H9 (cell line): ENCODE measurements at regions not wholly inside any gene's neighbourhood (a gene's known extent, or its start where the extent isn't known, plus 50 kb on each side); places are given as distances from the start of the nearest gene placed in this dataset.

Experiments
- DNase-seq: peaks from one replicate; pipeline ENCODE4 v3.0.0-alpha.2; 2017
- H2AFZ ChIP-seq: one replicate; pipeline ENCODE4 v1.6.1; 2013; ENCODE audit warnings: mild to moderate bottlenecking, low read length, control low read depth, moderate library complexity
- H2AK5ac ChIP-seq: 2 replicates; pipeline ENCODE4 v1.6.1; 2013; ENCODE audit warnings: low read length, control low read depth, mixed read lengths; ENCODE audit not compliant: insufficient read length
- H2BK120ac ChIP-seq: one replicate; pipeline ENCODE4 v1.6.1; 2013; ENCODE audit warnings: low read depth, mild to moderate bottlenecking, low read length, control low read depth, inconsistent platforms; ENCODE audit not compliant: poor library complexity, severe bottlenecking
- H2BK12ac ChIP-seq: 2 replicates; pipeline ENCODE4 v1.6.1; 2013; ENCODE audit warnings: low read length, control low read depth, mixed read lengths, low read depth; ENCODE audit not compliant: insufficient read length
- H2BK15ac ChIP-seq: 2 replicates; pipeline ENCODE4 v1.6.1; 2013; ENCODE audit warnings: low read depth, low read length, control low read depth
- H2BK20ac ChIP-seq: one replicate; pipeline ENCODE4 v1.6.1; 2013; ENCODE audit warnings: low read depth, mild to moderate bottlenecking, low read length, control low read depth, inconsistent platforms; ENCODE audit not compliant: poor library complexity, severe bottlenecking
- H2BK5ac ChIP-seq: 2 replicates; pipeline ENCODE4 v1.6.1; 2013; ENCODE audit warnings: low read length, control low read depth, mixed read lengths; ENCODE audit not compliant: insufficient read length
- H3K14ac ChIP-seq: 2 replicates; pipeline ENCODE4 v1.6.1; 2013; ENCODE audit warnings: low read length, control low read depth; ENCODE audit not compliant: insufficient read depth
- H3K18ac ChIP-seq: 2 replicates; pipeline ENCODE4 v1.6.1; 2013; ENCODE audit warnings: low read depth, mild to moderate bottlenecking, mixed read lengths, low read length, control low read depth; ENCODE audit not compliant: insufficient read length
- H3K23ac ChIP-seq: 2 replicates; pipeline ENCODE4 v1.6.1; 2013; ENCODE audit warnings: low read length, control low read depth, mixed read lengths, low read depth; ENCODE audit not compliant: insufficient read length
- H3K23me2 ChIP-seq: 2 replicates; pipeline ENCODE4 v1.6.1; 2013; ENCODE audit warnings: low read depth, mild to moderate bottlenecking, mixed read lengths, low read length, control low read depth; ENCODE audit not compliant: insufficient read length, poor library complexity, severe bottlenecking
- H3K27ac ChIP-seq: 2 replicates; pipeline ENCODE4 v1.5.1; 2013; ENCODE audit warnings: low read length, control low read depth, mixed read lengths, low read depth; ENCODE audit not compliant: insufficient read length
- H3K27me3 ChIP-seq: 2 replicates; pipeline ENCODE4 v1.6.1; 2013; ENCODE audit warnings: low read length, control low read depth, inconsistent platforms; ENCODE audit not compliant: insufficient read depth
- H3K4ac ChIP-seq: 2 replicates; pipeline ENCODE4 v1.6.1; 2013; ENCODE audit warnings: low read depth, mild to moderate bottlenecking, control low read depth, inconsistent platforms, low read length, moderate library complexity
- H3K4me1 ChIP-seq: 2 replicates; pipeline ENCODE4 v1.6.1; 2013; ENCODE audit warnings: low read length, control low read depth, inconsistent platforms; ENCODE audit not compliant: insufficient read depth
- H3K4me2 ChIP-seq: 2 replicates; pipeline ENCODE4 v1.6.1; 2013; ENCODE audit warnings: low read length, control low read depth, mixed read lengths; ENCODE audit not compliant: insufficient read length, insufficient read depth
- H3K56ac ChIP-seq: 2 replicates; pipeline ENCODE4 v1.6.1; 2013; ENCODE audit warnings: low read depth, mild to moderate bottlenecking, mixed read lengths, low read length, control low read depth; ENCODE audit not compliant: insufficient read length
- H3K79me1 ChIP-seq: 2 replicates; pipeline ENCODE4 v1.6.1; 2013; ENCODE audit warnings: low read depth, mild to moderate bottlenecking, moderate library complexity, low read length, control low read depth, inconsistent platforms; ENCODE audit not compliant: insufficient read depth, poor library complexity, severe bottlenecking
- H3K79me2 ChIP-seq: 2 replicates; pipeline ENCODE4 v1.6.1; 2013; ENCODE audit warnings: low read length, control low read depth, inconsistent platforms; ENCODE audit not compliant: insufficient read depth
- H3K9ac ChIP-seq: 2 replicates; pipeline ENCODE4 v1.6.1; 2013; ENCODE audit warnings: low read length, control low read depth, mixed read lengths; ENCODE audit not compliant: insufficient read length; ENCODE audit errors: extremely low read depth
- H3K9me3 ChIP-seq: one replicate; pipeline ENCODE4 v1.6.1; 2013; ENCODE audit warnings: low read depth, low read length, inconsistent platforms; ENCODE audit not compliant: control insufficient read depth
- H3T11ph ChIP-seq: one replicate; pipeline ENCODE4 v1.6.1; 2013; ENCODE audit warnings: mild to moderate bottlenecking, low read length, control low read depth, inconsistent platforms
- H4K20me1 ChIP-seq: one replicate; pipeline ENCODE4 v1.6.1; 2013; ENCODE audit not compliant: control insufficient read depth, insufficient read length, insufficient read depth
- H4K5ac ChIP-seq: 2 replicates; pipeline ENCODE4 v1.6.1; 2013; ENCODE audit warnings: low read depth, mild to moderate bottlenecking, mixed read lengths, low read length, control low read depth; ENCODE audit not compliant: insufficient read length
- H4K8ac ChIP-seq: replicated peaks from 2 replicates; pipeline ENCODE4 v1.6.1; 2013; ENCODE audit warnings: low read length, control low read depth, mixed read lengths, low read depth; ENCODE audit not compliant: insufficient read length
- H4K91ac ChIP-seq: 2 replicates; pipeline ENCODE4 v1.6.1; 2013; ENCODE audit warnings: low read depth, mild to moderate bottlenecking, moderate library complexity, mixed read lengths, low read length, control low read depth; ENCODE audit not compliant: insufficient read length
- H3K27ac Mint-ChIP-seq, 3 experiments: 2 replicates in 2 of 3; 3 replicates in 1 of 3; pipeline ENCODE4 v1.8.0; 2020 to 2021; ENCODE audit warnings: mixed read lengths in 3 of 3, mild to moderate bottlenecking in 1 of 3, moderate library complexity in 1 of 3
- H3K27me3 Mint-ChIP-seq: 2 replicates; pipeline ENCODE4 v1.8.0; 2021; ENCODE audit warnings: low read depth, mild to moderate bottlenecking, moderate library complexity, mixed read lengths
- H3K36me3 Mint-ChIP-seq, 3 experiments: 2 replicates in 2 of 3; 3 replicates in 1 of 3; pipeline ENCODE4 v1.8.0; 2020 to 2021; ENCODE audit warnings: low read depth in 3 of 3, mixed read lengths in 3 of 3; ENCODE audit not compliant: insufficient read depth in 1 of 3
- H3K4me1 Mint-ChIP-seq, 2 experiments: 2 replicates each; pipeline ENCODE4 v1.8.0; 2020; ENCODE audit warnings: mixed read lengths in 2 of 2
- H3K4me3 Mint-ChIP-seq, 2 experiments: 2 replicates in 1 of 2; 3 replicates in 1 of 2; pipeline ENCODE4 v1.8.0; 2020 to 2021; ENCODE audit warnings: mild to moderate bottlenecking in 2 of 2, mixed read lengths in 2 of 2, moderate library complexity in 1 of 2
- H3K9me3 Mint-ChIP-seq, 2 experiments: 2 replicates in 1 of 2; 3 replicates in 1 of 2; pipeline ENCODE4 v1.8.0; 2020; ENCODE audit warnings: mild to moderate bottlenecking in 2 of 2, mixed read lengths in 2 of 2, moderate library complexity in 1 of 2
- CTCF ChIP-seq: fragments of 200-600 bp; sonication (generic); conservative IDR thresholded peaks from 3 replicates; pipeline ENCODE4 v1.8.0; 2021; ENCODE audit warnings: antibody characterized with exemption, mild to moderate bottlenecking
- WGBS: extraction: QIAGEN DNeasy Blood & Tissue Kit; methylation state at CpG from one replicate; pipeline ENCODE4 v1.1.7; 2013; ENCODE audit warnings: missing lambda C conversion rate, low lambda C conversion rate, mixed read lengths; ENCODE audit not compliant: insufficient read length; ENCODE audit errors: extremely low coverage; 5-methylcytosine and 5-hydroxymethylcytosine counted together

GRCh38 chr10:35857860-35858259, 215.8 kb upstream of the FZD8 start:
- Mint-ChIP-seq H3K9me3 (peaks cover 6 to 9% of the 10 kb centered on the region in 2 experiments; a peak in 3 of 5 replicates), H3K27ac (no peak overlapping the region), H3K27me3 (no peaks in the 10 kb centered on the region), H3K4me3 (no peak overlapping the region; a peak in 1 of 5 replicates), H3K36me3 (peaks cover 1 to 10% (median 2%) of the 10 kb centered on the region in 3 experiments; a peak in 4 of 7 replicates), H3K4me1 (peaks cover 6 to 7% of the 10 kb centered on the region in 2 experiments)
- Histone ChIP-seq H2AK5ac (no peak overlapping the region), H3T11ph (no peak overlapping the region), H4K91ac (no peak overlapping the region), H2BK5ac (no peak overlapping the region), H3K56ac (no peak overlapping the region), H4K5ac (no peak overlapping the region), H2BK12ac (no peak overlapping the region), H3K79me2 (no peaks in the 10 kb centered on the region), H2AFZ (no peak overlapping the region), H4K20me1 (no peaks in the 10 kb centered on the region), H2BK20ac (no peak overlapping the region), H2BK120ac (no peak overlapping the region), H4K8ac (no peak overlapping the region), H3K4me1 (no peaks in the 10 kb centered on the region), H3K4ac (no peak overlapping the region), H3K14ac (no peak overlapping the region), H2BK15ac (no peak overlapping the region), H3K9me3 (no peaks in the 10 kb centered on the region), H3K27ac (no peak overlapping the region), H3K18ac (no peak overlapping the region), H3K4me2 (no peak overlapping the region), H3K23me2 (no peaks in the 10 kb centered on the region), H3K27me3 (no peaks in the 10 kb centered on the region), H3K79me1 (no peaks in the 10 kb centered on the region), H3K9ac (no peak overlapping the region), H3K23ac (no peak overlapping the region)
- no peak for TF ChIP-seq CTCF
- no peak for DNase-seq
- WGBS = no CpG with 5 or more reads among the region's 1 CpG
